Neural progenitor cell (in vitro differentiated cells): ENCODE measurements at regions not wholly inside any gene's neighbourhood (a gene's known extent, or its start where the extent isn't known, plus 50 kb on each side); places are given as distances from the start of the nearest gene placed in this dataset.
"Not testable (repeated sequence)": the region's sequence is repeated elsewhere in the genome, so short reads cannot be mapped to it uniquely, and the experiment has no call there.

Source experiments
- DNase-seq: peaks from one replicate; pipeline ENCODE4 v3.0.0-alpha.2; 2016; ENCODE audit warnings: low spot score
- H2AFZ ChIP-seq: fragments of 200-600 bp; sonication (generic); replicated peaks from 2 replicates; pipeline ENCODE4 v1.6.1; 2016; ENCODE audit warnings: antibody characterized with exemption
- H3F3A ChIP-seq: fragments of 200-600 bp; sonication (generic); 2 replicates; pipeline ENCODE4 v1.6.1; 2016; ENCODE audit warnings: antibody characterized with exemption, low read depth
- H3K27ac ChIP-seq: fragments of 200-600 bp; sonication (generic); 2 replicates; pipeline ENCODE4 v1.5.1; 2016; ENCODE audit warnings: mild to moderate bottlenecking
- H3K27me3 ChIP-seq: fragments of 200-600 bp; sonication (generic); 2 replicates; pipeline ENCODE4 v1.6.1; 2016; ENCODE audit warnings: mild to moderate bottlenecking, moderate library complexity
- H3K36me3 ChIP-seq: fragments of 200-600 bp; sonication (generic); 2 replicates; pipeline ENCODE4 v1.5.1; 2016
- H3K4me1 ChIP-seq: fragments of 200-600 bp; sonication (generic); 2 replicates; pipeline ENCODE4 v1.6.1; 2016; ENCODE audit warnings: mixed run types
- H3K4me2 ChIP-seq: fragments of 200-600 bp; sonication (generic); 2 replicates; pipeline ENCODE4 v1.6.1; 2016
- H3K4me3 ChIP-seq: fragments of 200-600 bp; sonication (generic); 2 replicates; pipeline ENCODE4 v1.5.1; 2016
- H3K79me2 ChIP-seq: fragments of 200-600 bp; sonication (generic); 2 replicates; pipeline ENCODE4 v1.6.1; 2016; ENCODE audit warnings: low read depth
- H3K9ac ChIP-seq: fragments of 200-600 bp; sonication (generic); 2 replicates; pipeline ENCODE4 v1.6.1; 2016
- H3K9me3 ChIP-seq: fragments of 200-600 bp; sonication (generic); 2 replicates; pipeline ENCODE4 v1.5.1; 2016; ENCODE audit warnings: low read depth
- H4K20me1 ChIP-seq: fragments of 200-600 bp; sonication (generic); 2 replicates; pipeline ENCODE4 v1.6.1; 2016; ENCODE audit warnings: low read depth
- H3K27ac Mint-ChIP-seq: 3 replicates; pipeline ENCODE4 v1.8.0; 2021; ENCODE audit warnings: mixed read lengths
- H3K27me3 Mint-ChIP-seq: 2 replicates; pipeline ENCODE4 v1.8.0; 2022; ENCODE audit warnings: low read depth, mild to moderate bottlenecking, inconsistent platforms, moderate library complexity, mixed read lengths; ENCODE audit not compliant: insufficient read depth
- H3K36me3 Mint-ChIP-seq: 3 replicates; pipeline ENCODE4 v1.8.0; 2021; ENCODE audit warnings: mixed read lengths
- H3K4me1 Mint-ChIP-seq: 3 replicates; pipeline ENCODE4 v1.8.0; 2021; ENCODE audit warnings: mixed read lengths
- H3K4me3 Mint-ChIP-seq: 3 replicates; pipeline ENCODE4 v1.8.0; 2021; ENCODE audit warnings: mild to moderate bottlenecking, moderate library complexity, mixed read lengths
- H3K9me3 Mint-ChIP-seq: 3 replicates; pipeline ENCODE4 v1.8.0; 2020; ENCODE audit warnings: mixed read lengths
- EZH2 ChIP-seq: fragments of 200-600 bp; sonication (generic); IDR thresholded peaks from 2 replicates; pipeline ENCODE4 v1.6.1; 2017; ENCODE audit warnings: antibody characterized with exemption, mild to moderate bottlenecking, moderate library complexity
- EZH2phosphoT487 ChIP-seq: fragments of 200-600 bp; sonication (generic); IDR thresholded peaks from 2 replicates; pipeline ENCODE4 v1.6.1; 2017; ENCODE audit warnings: antibody characterized with exemption
- TF ChIP-seq, protein P1 (sequence below): fragments of 200-600 bp; sonication (generic); IDR thresholded peaks from 2 replicates; pipeline ENCODE4 v1.5.1; 2017; ENCODE audit warnings: antibody characterized with exemption, mild to moderate bottlenecking

DNA sequence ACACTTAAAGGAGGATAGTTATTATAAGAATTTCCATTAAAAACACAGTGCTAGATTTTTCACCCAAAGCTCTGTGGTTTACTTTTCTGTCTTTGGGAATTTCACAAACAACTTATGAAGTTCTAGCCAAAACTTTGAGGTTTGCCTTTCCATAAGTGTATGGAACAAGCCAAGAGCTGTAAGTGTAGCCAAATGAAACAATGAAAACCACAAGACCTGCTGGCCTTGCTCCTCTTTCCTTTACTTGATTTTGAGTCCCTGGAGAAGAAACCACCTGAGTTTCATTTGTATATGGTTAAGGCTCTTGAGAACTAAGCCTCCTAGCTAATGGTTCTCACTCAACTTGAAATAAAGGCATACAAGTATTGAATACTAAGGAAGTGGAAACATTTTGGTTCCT lies 365.3 kb upstream of the EPHA3 start:
- Histone ChIP-seq H3K4me3 (no peak overlapping the region), H2AFZ (no peak overlapping the region), H3K4me1 (no peaks in the 10 kb centered on the region), H3K27ac (no peak overlapping the region), H3F3A (no peaks in the 10 kb centered on the region), H3K36me3 (no peaks in the 10 kb centered on the region), H3K9ac (no peak overlapping the region), H4K20me1 (no peaks in the 10 kb centered on the region), H3K4me2 (no peak overlapping the region), H3K27me3 (no peaks in the 10 kb centered on the region), H3K79me2 (no peaks in the 10 kb centered on the region), H3K9me3 (no peaks in the 10 kb centered on the region)
- TF ChIP-seq EZH2, result no peak
- TF ChIP-seq, protein P1, sequence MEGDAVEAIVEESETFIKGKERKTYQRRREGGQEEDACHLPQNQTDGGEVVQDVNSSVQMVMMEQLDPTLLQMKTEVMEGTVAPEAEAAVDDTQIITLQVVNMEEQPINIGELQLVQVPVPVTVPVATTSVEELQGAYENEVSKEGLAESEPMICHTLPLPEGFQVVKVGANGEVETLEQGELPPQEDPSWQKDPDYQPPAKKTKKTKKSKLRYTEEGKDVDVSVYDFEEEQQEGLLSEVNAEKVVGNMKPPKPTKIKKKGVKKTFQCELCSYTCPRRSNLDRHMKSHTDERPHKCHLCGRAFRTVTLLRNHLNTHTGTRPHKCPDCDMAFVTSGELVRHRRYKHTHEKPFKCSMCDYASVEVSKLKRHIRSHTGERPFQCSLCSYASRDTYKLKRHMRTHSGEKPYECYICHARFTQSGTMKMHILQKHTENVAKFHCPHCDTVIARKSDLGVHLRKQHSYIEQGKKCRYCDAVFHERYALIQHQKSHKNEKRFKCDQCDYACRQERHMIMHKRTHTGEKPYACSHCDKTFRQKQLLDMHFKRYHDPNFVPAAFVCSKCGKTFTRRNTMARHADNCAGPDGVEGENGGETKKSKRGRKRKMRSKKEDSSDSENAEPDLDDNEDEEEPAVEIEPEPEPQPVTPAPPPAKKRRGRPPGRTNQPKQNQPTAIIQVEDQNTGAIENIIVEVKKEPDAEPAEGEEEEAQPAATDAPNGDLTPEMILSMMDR, result no peak
- Mint-ChIP-seq H3K9me3 (peaks cover 1% of the 10 kb centered on the region), H3K4me1 (no peaks in the 10 kb centered on the region), H3K36me3 (no peaks in the 10 kb centered on the region), H3K27ac (no peak overlapping the region), H3K27me3 (no peaks in the 10 kb centered on the region), H3K4me3 (no peak overlapping the region)
- DNase-seq, result no peak

DNA sequence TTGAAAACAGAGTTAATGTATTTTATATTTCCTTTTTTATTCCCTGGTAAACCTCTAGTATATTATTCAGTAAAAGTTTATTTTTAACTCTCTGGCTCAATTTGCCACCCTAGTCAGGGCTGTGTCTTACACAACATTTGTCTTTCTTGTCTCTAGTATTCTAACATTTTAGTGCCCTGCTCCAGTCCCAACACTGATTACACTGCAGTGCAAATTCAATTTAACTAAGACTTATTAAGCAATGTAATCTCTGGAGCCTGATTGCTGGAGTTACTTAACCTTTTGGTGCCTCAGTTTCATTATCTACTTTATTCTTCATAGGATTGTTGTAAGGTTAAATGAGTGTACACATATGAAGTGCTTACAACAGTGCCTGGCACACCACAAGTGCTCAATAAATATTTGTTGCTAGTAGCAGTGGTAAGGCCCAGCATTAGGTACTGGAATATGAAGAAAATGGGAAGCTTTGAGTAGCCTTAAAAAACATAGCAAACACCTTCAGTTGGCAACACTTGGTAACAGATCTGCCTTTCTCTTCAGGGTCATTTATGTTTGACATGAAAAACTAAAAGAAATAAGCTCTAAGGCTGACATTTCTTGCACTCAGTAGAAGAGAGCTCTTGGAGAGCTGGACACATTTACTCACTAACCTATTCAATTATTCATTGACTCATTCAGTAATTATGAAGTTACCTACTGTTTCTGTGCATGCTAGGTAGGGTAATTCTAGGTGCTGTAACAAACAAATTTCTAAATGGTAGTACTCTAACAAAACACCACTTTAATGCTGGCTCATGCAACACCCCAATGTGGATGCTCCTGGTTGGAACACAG lies 364.5 kb upstream of the EPHA3 start:
- Mint-ChIP-seq H3K27me3 (no peaks in the 10 kb centered on the region), H3K27ac (no peak overlapping the region), H3K4me3 (no peak overlapping the region), H3K4me1 (no peaks in the 10 kb centered on the region), H3K36me3 (no peaks in the 10 kb centered on the region), H3K9me3 (no peaks in the 10 kb centered on the region)
- Histone ChIP-seq H3K27ac (no peak overlapping the region), H3K4me2 (no peak overlapping the region), H3K36me3 (no peaks in the 10 kb centered on the region), H3K4me3 (no peak overlapping the region), H3F3A (no peaks in the 10 kb centered on the region), H3K9ac (no peak overlapping the region), H3K79me2 (no peaks in the 10 kb centered on the region), H4K20me1 (no peaks in the 10 kb centered on the region), H3K4me1 (no peaks in the 10 kb centered on the region), H2AFZ (no peak overlapping the region), H3K27me3 (no peaks in the 10 kb centered on the region), H3K9me3 (no peaks in the 10 kb centered on the region)
- DNase-seq, result no peak
- TF ChIP-seq EZH2, result no peak
- no peak for TF ChIP-seq EZH2phosphoT487
- TF ChIP-seq, protein P1, result no peak

DNA sequence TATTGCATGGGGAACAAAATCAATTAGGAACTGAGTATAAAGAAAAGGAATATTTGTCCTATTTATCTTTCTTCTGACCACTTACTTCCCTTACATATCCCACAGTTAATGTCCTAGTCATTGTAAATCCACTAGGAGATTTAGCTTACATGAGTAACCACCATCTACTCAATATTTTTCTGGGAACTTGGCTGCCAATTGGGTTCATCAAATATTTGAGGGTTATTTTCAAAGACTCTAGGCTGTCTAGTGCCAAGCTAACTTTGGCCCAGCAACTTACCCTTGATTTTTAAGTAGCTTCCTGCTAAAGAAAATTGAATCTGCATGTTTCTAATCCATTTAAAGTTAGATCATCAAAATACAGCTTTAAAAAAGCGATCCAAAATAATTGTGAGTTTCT lies 362.5 kb upstream of the EPHA3 start:
- Histone ChIP-seq H3K79me2 (no peaks in the 10 kb centered on the region), H3K27me3 (no peaks in the 10 kb centered on the region), H3K9ac (no peak overlapping the region), H3K4me1 (no peaks in the 10 kb centered on the region), H2AFZ (no peak overlapping the region), H4K20me1 (no peaks in the 10 kb centered on the region), H3K27ac (no peak overlapping the region), H3K4me3 (no peak overlapping the region), H3K36me3 (no peaks in the 10 kb centered on the region), H3K4me2 (no peak overlapping the region), H3F3A (no peaks in the 10 kb centered on the region), H3K9me3 (no peaks in the 10 kb centered on the region)
- Mint-ChIP-seq H3K36me3 (no peaks in the 10 kb centered on the region), H3K4me1 (no peaks in the 10 kb centered on the region), H3K9me3 (no peaks in the 10 kb centered on the region), H3K4me3 (no peak overlapping the region), H3K27me3 (no peaks in the 10 kb centered on the region), H3K27ac (no peak overlapping the region)
- DNase-seq, result no peak
- TF ChIP-seq, protein P1, result no peak
- TF ChIP-seq EZH2, result no peak
- no peak for TF ChIP-seq EZH2phosphoT487

DNA sequence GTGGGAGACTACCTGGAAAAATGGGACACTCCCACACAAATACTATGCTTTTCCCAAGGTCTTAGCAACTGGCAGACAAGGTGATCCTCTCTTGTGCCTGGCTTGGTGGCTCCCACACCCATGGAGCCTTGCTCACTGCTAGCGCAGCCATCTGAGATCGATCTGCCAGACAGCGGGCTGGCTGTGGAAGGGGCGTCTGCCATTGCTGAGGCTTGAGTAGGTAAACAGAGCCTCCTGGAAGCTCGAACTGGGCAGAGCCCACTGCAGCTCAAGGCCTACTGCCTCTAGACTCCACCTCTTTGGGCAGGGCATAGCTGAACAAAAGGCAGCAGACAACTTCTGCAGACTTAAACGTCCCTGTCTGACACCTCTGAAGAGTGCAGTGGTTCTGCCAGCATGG lies 360.3 kb upstream of the EPHA3 start:
- not testable (repeated sequence) for H3K27me3 Mint-ChIP-seq, DNase-seq, H3K79me2 ChIP-seq, H3K4me2 ChIP-seq, H3K27ac Mint-ChIP-seq, H3K9ac ChIP-seq, H3K27me3 ChIP-seq, H3K4me1 Mint-ChIP-seq, H3K4me3 Mint-ChIP-seq, H3K27ac ChIP-seq, H3K36me3 Mint-ChIP-seq, H3K9me3 ChIP-seq, H3K36me3 ChIP-seq, H3F3A ChIP-seq, H3K9me3 Mint-ChIP-seq, H4K20me1 ChIP-seq, H3K4me1 ChIP-seq, H3K4me3 ChIP-seq, H2AFZ ChIP-seq
